GM12878 (cell line): ENCODE measurements at regions not wholly inside any gene's neighbourhood (a gene's known extent, or its start where the extent isn't known, plus 50 kb on each side); places are given as distances from the start of the nearest gene placed in this dataset.

Experiments
- GABPA ChIP-seq: IDR thresholded peaks from 2 replicates; pipeline ENCODE4 v1.6.1; 2014; ENCODE audit warnings: antibody characterized with exemption, low read depth, mild to moderate bottlenecking, inconsistent platforms
- RFX5 ChIP-seq: IDR thresholded peaks from 2 replicates; pipeline ENCODE4 v1.6.1; 2011; ENCODE audit warnings: low read depth, low read length, improper control_type of control experiment
- ZNF207 ChIP-seq: fragments of 450-650 bp; IDR thresholded peaks from 2 replicates; pipeline ENCODE4 v1.6.1; 2014; ENCODE audit warnings: antibody characterized with exemption, mild to moderate bottlenecking, borderline replicate concordance
- TF ChIP-seq, protein P1 (sequence below), 3 experiments: IDR thresholded peaks in 2 of 3; conservative IDR thresholded peaks in 1 of 3; 2 replicates each; pipeline ENCODE4 v1.5.1; 2011; ENCODE audit warnings: low read depth in 3 of 3, low read length in 3 of 3, mild to moderate bottlenecking in 3 of 3, control low read depth in 2 of 3, moderate library complexity in 2 of 3, inconsistent platforms in 1 of 3, mixed read lengths in 1 of 3; ENCODE audit not compliant: control insufficient read depth in 2 of 3, insufficient read depth in 1 of 3; ENCODE audit errors: extremely low read depth in 1 of 3

GRCh38 chr17:52357854-52358253 lies 199.3 kb upstream of the CA10 start:
- TF ChIP-seq, protein P1, sequence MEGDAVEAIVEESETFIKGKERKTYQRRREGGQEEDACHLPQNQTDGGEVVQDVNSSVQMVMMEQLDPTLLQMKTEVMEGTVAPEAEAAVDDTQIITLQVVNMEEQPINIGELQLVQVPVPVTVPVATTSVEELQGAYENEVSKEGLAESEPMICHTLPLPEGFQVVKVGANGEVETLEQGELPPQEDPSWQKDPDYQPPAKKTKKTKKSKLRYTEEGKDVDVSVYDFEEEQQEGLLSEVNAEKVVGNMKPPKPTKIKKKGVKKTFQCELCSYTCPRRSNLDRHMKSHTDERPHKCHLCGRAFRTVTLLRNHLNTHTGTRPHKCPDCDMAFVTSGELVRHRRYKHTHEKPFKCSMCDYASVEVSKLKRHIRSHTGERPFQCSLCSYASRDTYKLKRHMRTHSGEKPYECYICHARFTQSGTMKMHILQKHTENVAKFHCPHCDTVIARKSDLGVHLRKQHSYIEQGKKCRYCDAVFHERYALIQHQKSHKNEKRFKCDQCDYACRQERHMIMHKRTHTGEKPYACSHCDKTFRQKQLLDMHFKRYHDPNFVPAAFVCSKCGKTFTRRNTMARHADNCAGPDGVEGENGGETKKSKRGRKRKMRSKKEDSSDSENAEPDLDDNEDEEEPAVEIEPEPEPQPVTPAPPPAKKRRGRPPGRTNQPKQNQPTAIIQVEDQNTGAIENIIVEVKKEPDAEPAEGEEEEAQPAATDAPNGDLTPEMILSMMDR (IDR thresholded peaks at IDR 0.05 in 2 of 3, conservative IDR thresholded peaks at IDR 0.05 in 1 of 3; ENCODE audit: control insufficient read depth in 2 of 3, extremely low read depth in 1 of 3, insufficient read depth in 1 of 3, low read depth in 3 of 3, low read length in 3 of 3): no peak
- TF ChIP-seq ZNF207 (no peak), RFX5 (no peak), GABPA (no peak)
